HG03457 (cell line): ENCODE measurements at regions not wholly inside any gene's neighbourhood (a gene's known extent, or its start where the extent isn't known, plus 50 kb on each side); places are given as distances from the start of the nearest gene placed in this dataset.
"Not testable (repeated sequence)": the region's sequence is repeated elsewhere in the genome, so short reads cannot be mapped to it uniquely, and the experiment has no call there.

Experiments
- ATAC-seq: cut with Tn5 transposase; IDR thresholded peaks from one replicate; pipeline ENCODE4 v1.9.1; 2021; ENCODE audit warnings: moderate number of reproducible peaks; ENCODE audit not compliant: unreplicated experiment

- ATAC-seq, result no peak
These were observed 292.6 kb downstream of the C12orf75 start for GRCh38 chr12:105622846-105623736.

GRCh38 chr12:105626653-105627052 lies 296.2 kb downstream of the C12orf75 start:
- ATAC-seq, result no peak

GRCh38 chr12:105637470-105637869 lies 307.0 kb downstream of the C12orf75 start:
- no peak for ATAC-seq

- ATAC-seq, result no peak
These were observed 310.3 kb downstream of the C12orf75 start for GRCh38 chr12:105640761-105641160.

- ATAC-seq, result no peak
These were observed 311.3 kb downstream of the C12orf75 start for GRCh38 chr12:105641749-105642148.

- no peak for ATAC-seq
These were observed 314.3 kb downstream of the C12orf75 start for GRCh38 chr12:105644770-105645169.

GRCh38 chr12:105654606-105655005 lies 324.1 kb downstream of the C12orf75 start:
- ATAC-seq, result no peak

- no peak for ATAC-seq
These were observed 327.9 kb downstream of the C12orf75 start for GRCh38 chr12:105658389-105658788.

- no peak for ATAC-seq
These were observed 329.0 kb downstream of the C12orf75 start for GRCh38 chr12:105659355-105660075.

- ATAC-seq, result not testable (repeated sequence)
These were observed 334.3 kb downstream of the C12orf75 start for GRCh38 chr12:105664765-105665164.

GRCh38 chr12:105665366-105665765 lies 334.9 kb downstream of the C12orf75 start:
- no peak for ATAC-seq

- no peak for ATAC-seq
These were observed 337.7 kb downstream of the C12orf75 start for GRCh38 chr12:105667973-105668743.

GRCh38 chr12:105670672-105671071 lies 340.2 kb downstream of the C12orf75 start:
- no peak for ATAC-seq

- ATAC-seq, result no peak
These were observed 341.2 kb downstream of the C12orf75 start for GRCh38 chr12:105671720-105672119.

- ATAC-seq, result no peak
These were observed 341.9 kb downstream of the C12orf75 start for GRCh38 chr12:105672121-105672975.

GRCh38 chr12:105674871-105675699 lies 344.6 kb downstream of the C12orf75 start:
- ATAC-seq, result no peak

GRCh38 chr12:105676694-105677093 lies 346.2 kb downstream of the C12orf75 start:
- no peak for ATAC-seq

GRCh38 chr12:105677672-105678071 lies 347.2 kb downstream of the C12orf75 start:
- no peak for ATAC-seq

- ATAC-seq, result no peak
These were observed 349.5 kb downstream of the C12orf75 start for GRCh38 chr12:105679982-105680381.
